ENCODE measurements at regions not wholly inside any gene's neighbourhood (a gene's known extent, or its start where the extent isn't known, plus 50 kb on each side); places are given as distances from the start of the nearest gene placed in this dataset.

DNA sequence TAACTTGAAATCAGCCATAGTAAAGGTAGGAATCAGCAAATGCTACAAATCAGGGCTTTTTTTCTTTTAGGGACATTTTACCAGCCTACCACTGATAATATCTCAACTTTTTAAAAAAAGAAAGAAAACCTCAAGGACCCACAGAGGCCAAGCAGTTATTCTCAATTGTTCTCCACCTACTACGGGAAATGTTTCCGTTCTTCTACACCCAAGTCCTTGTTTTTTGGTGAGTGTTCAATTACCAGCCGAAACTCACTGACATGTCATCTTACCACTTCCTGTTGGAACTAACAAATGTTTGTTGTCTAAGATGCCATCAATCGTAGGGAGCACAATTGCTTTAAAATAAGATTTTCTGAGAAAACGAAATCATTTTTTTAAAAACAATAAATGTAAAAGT is 50.2 kb upstream of the CDK1 start:
- peaks cover 17% of the 10 kb centered on the region for H3K36me3 Mint-ChIP-seq
- no peak for DNase-seq (ENCODE audit: low spot score in 2 of 2, unreplicated experiment in 2 of 2)

DNA sequence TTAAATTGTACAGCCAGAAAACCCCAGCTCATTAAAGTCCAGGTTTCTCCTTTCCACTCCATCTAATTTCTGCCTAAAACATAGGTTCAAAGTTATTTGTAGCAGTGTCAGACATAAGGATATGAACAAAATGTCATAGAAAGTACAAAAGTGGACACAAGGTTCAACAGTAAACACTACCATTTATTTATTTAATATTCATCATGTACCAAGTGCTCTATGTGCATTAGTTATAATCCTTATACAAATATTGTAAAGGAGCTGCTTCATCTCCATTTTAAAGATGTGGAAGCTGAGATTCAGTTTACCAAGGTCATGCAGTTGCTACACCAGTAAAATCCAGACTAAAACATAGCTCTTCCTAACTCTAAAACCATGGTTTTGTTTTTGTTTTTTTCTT is 52.0 kb upstream of the CDK1 start:
- TF ChIP-seq, protein P1, sequence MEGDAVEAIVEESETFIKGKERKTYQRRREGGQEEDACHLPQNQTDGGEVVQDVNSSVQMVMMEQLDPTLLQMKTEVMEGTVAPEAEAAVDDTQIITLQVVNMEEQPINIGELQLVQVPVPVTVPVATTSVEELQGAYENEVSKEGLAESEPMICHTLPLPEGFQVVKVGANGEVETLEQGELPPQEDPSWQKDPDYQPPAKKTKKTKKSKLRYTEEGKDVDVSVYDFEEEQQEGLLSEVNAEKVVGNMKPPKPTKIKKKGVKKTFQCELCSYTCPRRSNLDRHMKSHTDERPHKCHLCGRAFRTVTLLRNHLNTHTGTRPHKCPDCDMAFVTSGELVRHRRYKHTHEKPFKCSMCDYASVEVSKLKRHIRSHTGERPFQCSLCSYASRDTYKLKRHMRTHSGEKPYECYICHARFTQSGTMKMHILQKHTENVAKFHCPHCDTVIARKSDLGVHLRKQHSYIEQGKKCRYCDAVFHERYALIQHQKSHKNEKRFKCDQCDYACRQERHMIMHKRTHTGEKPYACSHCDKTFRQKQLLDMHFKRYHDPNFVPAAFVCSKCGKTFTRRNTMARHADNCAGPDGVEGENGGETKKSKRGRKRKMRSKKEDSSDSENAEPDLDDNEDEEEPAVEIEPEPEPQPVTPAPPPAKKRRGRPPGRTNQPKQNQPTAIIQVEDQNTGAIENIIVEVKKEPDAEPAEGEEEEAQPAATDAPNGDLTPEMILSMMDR (IDR thresholded peaks at IDR 0.05; ENCODE audit: unreplicated experiment) = no peak
- H3K36me3 Mint-ChIP-seq = peaks cover 17% of the 10 kb centered on the region
- no peak overlapping the region for H3K4me3 Mint-ChIP-seq
- H3K4me1 Mint-ChIP-seq = peaks cover 49% of the 10 kb centered on the region
- H3K27me3 Mint-ChIP-seq (ENCODE audit: low read depth) = no peaks in the 10 kb centered on the region
- peaks cover 7% of the 10 kb centered on the region for H3K9me3 Mint-ChIP-seq
- DNase-seq (ENCODE audit: low spot score in 2 of 2, unreplicated experiment in 2 of 2) = no peak
- no peak overlapping the region for H3K27ac Mint-ChIP-seq

More for the DNA sequence above, 50.2 kb upstream of the CDK1 start:
- TF ChIP-seq, protein P1 (IDR thresholded peaks at IDR 0.05; ENCODE audit: unreplicated experiment) = no peak
- Mint-ChIP-seq H3K27ac (peak overlapping the region; percentile 7), H3K9me3 (peaks cover 7% of the 10 kb centered on the region), H3K27me3 (ENCODE audit: low read depth) (peaks cover 1% of the 10 kb centered on the region), H3K4me3 (no peak overlapping the region), H3K4me1 (peaks cover 54% of the 10 kb centered on the region)

DNA sequence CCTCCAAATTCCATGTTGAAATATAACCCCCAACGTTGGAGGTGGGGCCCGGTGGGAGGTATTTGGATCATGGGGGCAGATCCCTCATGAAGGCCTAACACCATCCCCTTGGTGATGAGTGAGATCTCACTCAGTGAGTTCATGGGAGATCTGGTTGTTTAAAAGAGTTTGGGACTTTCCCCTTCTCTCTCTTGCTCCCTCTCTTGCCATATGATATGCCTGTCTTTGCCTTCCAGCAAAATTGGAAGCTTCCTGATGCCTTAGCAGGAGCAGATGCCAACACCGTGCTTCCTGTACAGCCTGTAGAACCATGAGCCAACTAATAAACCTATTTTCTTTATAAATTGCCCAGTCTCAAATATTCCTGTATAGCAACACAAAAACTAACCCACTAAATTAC is 55.7 kb upstream of the CDK1 start:
- no peak for DNase-seq (ENCODE audit: low spot score in 2 of 2, unreplicated experiment in 2 of 2)
- Mint-ChIP-seq H3K4me3 (no peak overlapping the region), H3K27ac (peak overlapping the region; percentile 74), H3K27me3 (ENCODE audit: low read depth) (no peaks in the 10 kb centered on the region), H3K36me3 (peaks cover 17% of the 10 kb centered on the region), H3K9me3 (peaks cover 7% of the 10 kb centered on the region), H3K4me1 (peaks cover 34% of the 10 kb centered on the region)
- TF ChIP-seq, protein P1 (IDR thresholded peaks at IDR 0.05; ENCODE audit: unreplicated experiment) = no peak

DNA sequence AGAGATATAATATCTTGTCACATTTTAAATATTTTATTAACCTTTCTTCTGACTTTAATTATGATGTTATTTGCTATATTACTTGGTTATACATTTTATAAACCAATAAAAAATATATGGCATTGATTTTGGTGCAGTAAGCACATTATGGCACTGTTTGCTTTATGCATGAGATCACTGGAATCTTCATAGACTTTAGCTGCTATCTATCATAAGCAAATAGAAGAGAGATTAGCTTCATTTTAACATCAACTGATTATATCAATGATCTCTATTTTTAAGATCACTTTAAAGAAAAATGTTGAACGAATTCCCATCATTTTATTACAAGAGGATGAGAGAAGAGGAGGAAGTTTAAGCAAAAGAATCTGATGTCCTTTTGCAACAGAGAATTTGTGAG is 58.6 kb upstream of the CDK1 start:
- TF ChIP-seq, protein P1 (IDR thresholded peaks at IDR 0.05; ENCODE audit: unreplicated experiment) = no peak
- Mint-ChIP-seq H3K4me1 (peaks cover 22% of the 10 kb centered on the region), H3K4me3 (no peak overlapping the region), H3K9me3 (peaks cover 12% of the 10 kb centered on the region), H3K27ac (no peak overlapping the region), H3K27me3 (ENCODE audit: low read depth) (no peaks in the 10 kb centered on the region), H3K36me3 (peaks cover 16% of the 10 kb centered on the region)
- no peak for DNase-seq (ENCODE audit: low spot score in 2 of 2, unreplicated experiment in 2 of 2)

DNA sequence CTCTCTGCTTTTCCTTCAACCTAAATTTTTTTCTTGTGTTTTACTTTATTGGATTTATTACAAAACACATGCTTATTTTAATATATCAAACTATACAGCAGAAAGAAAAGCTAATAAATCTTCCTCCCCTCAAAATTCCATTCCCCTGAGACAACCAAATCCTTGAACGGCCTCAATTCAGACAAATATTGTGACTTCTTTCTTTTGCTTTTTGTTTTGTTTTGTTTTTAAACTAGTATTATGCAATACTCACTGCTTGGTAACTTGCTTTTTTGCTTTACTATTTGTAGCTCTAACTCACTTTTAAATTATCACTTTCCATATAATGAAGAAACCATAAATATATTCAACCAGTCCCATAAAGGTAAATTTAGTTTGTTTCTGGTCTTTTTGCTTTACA is 59.4 kb upstream of the CDK1 start:
- no peak for DNase-seq (ENCODE audit: low spot score in 2 of 2, unreplicated experiment in 2 of 2)
- H3K36me3 Mint-ChIP-seq = peaks cover 19% of the 10 kb centered on the region
- TF ChIP-seq, protein P1 (IDR thresholded peaks at IDR 0.05; ENCODE audit: unreplicated experiment) = no peak
- peaks cover 22% of the 10 kb centered on the region for H3K4me1 Mint-ChIP-seq
- H3K27me3 Mint-ChIP-seq (ENCODE audit: low read depth) = no peaks in the 10 kb centered on the region
- peak overlapping the region; percentile 75 for H3K27ac Mint-ChIP-seq
- no peak overlapping the region for H3K4me3 Mint-ChIP-seq
- peaks cover 16% of the 10 kb centered on the region for H3K9me3 Mint-ChIP-seq

DNA sequence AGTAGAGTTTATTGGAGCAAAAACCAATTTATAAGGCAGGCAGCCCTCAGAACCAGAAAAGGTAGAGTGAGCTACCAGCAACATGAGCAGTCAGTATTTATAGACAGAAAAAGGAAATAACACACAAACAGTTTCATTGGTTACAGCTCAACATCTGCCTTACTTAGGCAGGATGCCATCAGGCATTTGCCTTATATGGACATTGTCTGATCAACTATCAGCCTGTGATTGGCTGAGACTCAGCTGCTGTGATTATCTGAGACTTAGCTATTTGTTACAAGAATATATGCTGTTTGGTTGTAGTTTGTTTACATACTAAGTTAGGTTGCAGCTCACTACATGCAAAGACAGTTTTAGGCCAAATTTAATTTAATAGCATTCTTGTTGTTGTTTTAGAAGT is 60.4 kb upstream of the CDK1 start:
- Mint-ChIP-seq H3K36me3 (peaks cover 20% of the 10 kb centered on the region), H3K4me1 (peaks cover 22% of the 10 kb centered on the region), H3K4me3 (no peak overlapping the region), H3K27ac (peak overlapping the region; percentile 50), H3K27me3 (ENCODE audit: low read depth) (no peaks in the 10 kb centered on the region), H3K9me3 (peaks cover 20% of the 10 kb centered on the region)
- TF ChIP-seq, protein P1 (IDR thresholded peaks at IDR 0.05; ENCODE audit: unreplicated experiment) = no peak
- no peak for DNase-seq (ENCODE audit: low spot score in 2 of 2, unreplicated experiment in 2 of 2)
